ENCODE measurements at regions not wholly inside any gene's neighbourhood (a gene's known extent, or its start where the extent isn't known, plus 50 kb on each side); places are given as distances from the start of the nearest gene placed in this dataset.
"Not testable (repeated sequence)": the region's sequence is repeated elsewhere in the genome, so short reads cannot be mapped to it uniquely, and the experiment has no call there.

GRCh38 chr2:195356920-195357440, 300.0 kb upstream of the SLC39A10 start:
- 50 to 100% (median 90%) methylated on average over 1 to 4 of the region's 4 CpGs; no CpG with 5 or more reads in 1 of the 10 experiments for WGBS, 10 experiments
- in situ Hi-C loops (cut with MboI; ENCODE audit: low pct_unique_long_range_greater_than_20kb in 2 of 9, low sequenced_read_pairs in 9 of 9, unreplicated experiment in 9 of 9): no loop called here
- H3K4me1 ChIP-seq (replicated peaks in 1 of 2): no peaks in the 10 kb centered on the region
- H3K27ac ChIP-seq: no peak overlapping the region
- H3K4me3 ChIP-seq: no peak overlapping the region
- no peak for ATAC-seq (replicated peaks in 6 of 8)

- no peak overlapping the region for H3K27ac ChIP-seq
- in situ Hi-C loops (cut with MboI; ENCODE audit: low pct_unique_long_range_greater_than_20kb in 2 of 9, low sequenced_read_pairs in 9 of 9, unreplicated experiment in 9 of 9): no loop called here
- H3K4me3 ChIP-seq: no peak overlapping the region
- 13 to 88% (median 68%) methylated on average over 1 of the region's 1 CpG; no CpG with 5 or more reads in 1 of the 10 experiments for WGBS, 10 experiments
- no peaks in the 10 kb centered on the region for H3K4me1 ChIP-seq (replicated peaks in 1 of 2)
- no peak for ATAC-seq (replicated peaks in 6 of 8)
These were observed 301.0 kb upstream of the SLC39A10 start for GRCh38 chr2:195356026-195356425.

GRCh38 chr2:195352581-195352980, 304.4 kb upstream of the SLC39A10 start:
- no peak for ATAC-seq (replicated peaks in 6 of 8)
- Histone ChIP-seq H3K27ac (no peak overlapping the region), H3K4me1 (replicated peaks in 1 of 2) (no peaks in the 10 kb centered on the region), H3K4me3 (no peak overlapping the region)
- WGBS, 10 experiments: 31 to 63% (median 43%) methylated on average over 3 to 5 of the region's 5 CpGs
- in situ Hi-C loops (cut with MboI; ENCODE audit: low pct_unique_long_range_greater_than_20kb in 2 of 9, low sequenced_read_pairs in 9 of 9, unreplicated experiment in 9 of 9): no loop called here

- H3K4me3 ChIP-seq: no peak overlapping the region
- no peaks in the 10 kb centered on the region for H3K4me1 ChIP-seq (replicated peaks in 1 of 2)
- in situ Hi-C loops (cut with MboI; ENCODE audit: low pct_unique_long_range_greater_than_20kb in 2 of 9, low sequenced_read_pairs in 9 of 9, unreplicated experiment in 9 of 9): no loop called here
- H3K27ac ChIP-seq: no peak overlapping the region
- WGBS, 10 experiments: 43 to 100% (median 67%) methylated on average over 2 to 5 of the region's 5 CpGs; no CpG with 5 or more reads in 2 of the 10 experiments
- no peak for ATAC-seq (replicated peaks in 6 of 8)
These were observed 313.0 kb upstream of the SLC39A10 start for GRCh38 chr2:195343942-195344530.

GRCh38 chr2:195343540-195343939, 313.5 kb upstream of the SLC39A10 start:
- no peak overlapping the region for H3K27ac ChIP-seq
- H3K4me1 ChIP-seq (replicated peaks in 1 of 2): no peaks in the 10 kb centered on the region
- WGBS, 10 experiments: 33 to 100% (median 85%) methylated on average over 1 to 2 of the region's 2 CpGs; no CpG with 5 or more reads in 1 of the 10 experiments
- ATAC-seq (replicated peaks in 6 of 8): no peak
- no peak overlapping the region for H3K4me3 ChIP-seq
- in situ Hi-C loops (cut with MboI; ENCODE audit: low pct_unique_long_range_greater_than_20kb in 2 of 9, low sequenced_read_pairs in 9 of 9, unreplicated experiment in 9 of 9): no loop called here

GRCh38 chr2:195342061-195342460, 315.0 kb upstream of the SLC39A10 start:
- H3K27ac ChIP-seq: no peak overlapping the region
- WGBS, 10 experiments: 58 to 98% (median 86%) methylated on average over 1 to 4 of the region's 4 CpGs; no CpG with 5 or more reads in 2 of the 10 experiments
- in situ Hi-C loops (cut with MboI; ENCODE audit: low pct_unique_long_range_greater_than_20kb in 2 of 9, low sequenced_read_pairs in 9 of 9, unreplicated experiment in 9 of 9): no loop called here
- ATAC-seq (replicated peaks in 6 of 8): no peak
- no peak overlapping the region for H3K4me3 ChIP-seq
- H3K4me1 ChIP-seq (replicated peaks in 1 of 2): no peaks in the 10 kb centered on the region

- WGBS, 10 experiments: 100% methylated on average over 1 of the region's 1 CpG; no CpG with 5 or more reads in 7 of the 10 experiments
- Histone ChIP-seq H3K4me3 (no peak overlapping the region), H3K4me1 (replicated peaks in 1 of 2) (no peaks in the 10 kb centered on the region), H3K27ac (no peak overlapping the region)
- ATAC-seq (replicated peaks in 6 of 8): no peak
- in situ Hi-C loops (cut with MboI; ENCODE audit: low pct_unique_long_range_greater_than_20kb in 2 of 9, low sequenced_read_pairs in 9 of 9, unreplicated experiment in 9 of 9): no loop called here
These were observed 318.2 kb upstream of the SLC39A10 start for GRCh38 chr2:195338856-195339255.

- 14 to 83% (median 67%) methylated on average over 1 to 2 of the region's 2 CpGs; no CpG with 5 or more reads in 2 of the 10 experiments for WGBS, 10 experiments
These were observed 319.4 kb upstream of the SLC39A10 start for GRCh38 chr2:195337597-195337996.

GRCh38 chr2:195333869-195334268, 323.2 kb upstream of the SLC39A10 start:
- Histone ChIP-seq H3K4me1 (replicated peaks in 1 of 2) (no peaks in the 10 kb centered on the region), H3K4me3 (no peak overlapping the region), H3K27ac (no peak overlapping the region)
- in situ Hi-C loops (cut with MboI; ENCODE audit: low pct_unique_long_range_greater_than_20kb in 2 of 9, low sequenced_read_pairs in 9 of 9, unreplicated experiment in 9 of 9): no loop called here
- no peak for ATAC-seq (replicated peaks in 6 of 8)

More at GRCh38 chr2:195337597-195337996, 319.4 kb upstream of the SLC39A10 start:
- Histone ChIP-seq H3K4me1 (replicated peaks in 1 of 2) (no peaks in the 10 kb centered on the region), H3K4me3 (no peak overlapping the region), H3K27ac (no peak overlapping the region)
- in situ Hi-C loops (cut with MboI; ENCODE audit: low pct_unique_long_range_greater_than_20kb in 2 of 9, low sequenced_read_pairs in 9 of 9, unreplicated experiment in 9 of 9): no loop called here
- ATAC-seq (replicated peaks in 6 of 8): no peak

GRCh38 chr2:195331966-195332365, 325.1 kb upstream of the SLC39A10 start:
- Histone ChIP-seq H3K4me1 (replicated peaks in 1 of 2) (no peaks in the 10 kb centered on the region), H3K4me3 (no peak overlapping the region), H3K27ac (no peak overlapping the region)
- in situ Hi-C loops (cut with MboI; ENCODE audit: low pct_unique_long_range_greater_than_20kb in 2 of 9, low sequenced_read_pairs in 9 of 9, unreplicated experiment in 9 of 9): no loop called here
- ATAC-seq (replicated peaks in 6 of 8): no peak
- 25 to 100% (median 86%) methylated on average over 1 to 2 of the region's 2 CpGs; no CpG with 5 or more reads in 2 of the 10 experiments for WGBS, 10 experiments

GRCh38 chr2:195331129-195331528, 325.9 kb upstream of the SLC39A10 start:
- no peak for ATAC-seq (replicated peaks in 6 of 8)
- Histone ChIP-seq H3K4me3 (no peak overlapping the region), H3K4me1 (replicated peaks in 1 of 2) (no peaks in the 10 kb centered on the region), H3K27ac (no peak overlapping the region)
- in situ Hi-C loops (cut with MboI; ENCODE audit: low pct_unique_long_range_greater_than_20kb in 2 of 9, low sequenced_read_pairs in 9 of 9, unreplicated experiment in 9 of 9): no loop called here
- WGBS, 10 experiments: 0 to 50% (median 25%) methylated on average over 1 of the region's 1 CpG; no CpG with 5 or more reads in 5 of the 10 experiments

GRCh38 chr2:195330513-195330956, 326.5 kb upstream of the SLC39A10 start:
- no peaks in the 10 kb centered on the region for H3K4me1 ChIP-seq (replicated peaks in 1 of 2)
- no peak overlapping the region for H3K4me3 ChIP-seq
- in situ Hi-C loops (cut with MboI; ENCODE audit: low pct_unique_long_range_greater_than_20kb in 2 of 9, low sequenced_read_pairs in 9 of 9, unreplicated experiment in 9 of 9): no loop called here
- ATAC-seq (replicated peaks in 6 of 8): no peak
- H3K27ac ChIP-seq: no peak overlapping the region

GRCh38 chr2:195329784-195330183, 327.2 kb upstream of the SLC39A10 start:
- H3K4me3 ChIP-seq; H3K4me1 ChIP-seq (replicated peaks in 1 of 2); ATAC-seq (replicated peaks in 6 of 8); H3K27ac ChIP-seq; in situ Hi-C loops (cut with MboI; ENCODE audit: low pct_unique_long_range_greater_than_20kb in 2 of 9, low sequenced_read_pairs in 9 of 9, unreplicated experiment in 9 of 9): not testable (repeated sequence)

- no peak overlapping the region for H3K4me3 ChIP-seq
- in situ Hi-C loops (cut with MboI; ENCODE audit: low pct_unique_long_range_greater_than_20kb in 2 of 9, low sequenced_read_pairs in 9 of 9, unreplicated experiment in 9 of 9): no loop called here
These were observed 330.5 kb upstream of the SLC39A10 start for GRCh38 chr2:195326537-195326936.

More at GRCh38 chr2:195326537-195326936, 330.5 kb upstream of the SLC39A10 start:
- no peak for ATAC-seq (replicated peaks in 6 of 8)
- Histone ChIP-seq H3K4me1 (replicated peaks in 1 of 2) (peaks cover 0 to 5% of the 10 kb centered on the region in 2 donors), H3K27ac (no peak overlapping the region)

All from motor neuron (in vitro differentiated cells).